ENCODE measurements at regions not wholly inside any gene's neighbourhood (a gene's known extent, or its start where the extent isn't known, plus 50 kb on each side); places are given as distances from the start of the nearest gene placed in this dataset.

GRCh38 chr12:25327321-25327720 lies 76.6 kb upstream of the KRAS start:
- H3K27me3 ChIP-seq (ENCODE audit: control insufficient read depth, insufficient read depth, low read length, poor library complexity, severe bottlenecking) = no peaks in the 10 kb centered on the region
- no peak for TF ChIP-seq CTCF (conservative IDR thresholded peaks at IDR 0.05)

GRCh38 chr12:25326326-25326725 lies 75.6 kb upstream of the KRAS start:
- Histone ChIP-seq H3K27ac (ENCODE audit: low read depth, low read length) (no peak overlapping the region), H3K36me3 (ENCODE audit: control insufficient read depth, insufficient read depth, low read length) (no peaks in the 10 kb centered on the region), H3K27me3 (ENCODE audit: control insufficient read depth, insufficient read depth, low read length, poor library complexity, severe bottlenecking) (no peaks in the 10 kb centered on the region), H3K9ac (ENCODE audit: extremely low read depth, low read length, poor library complexity, severe bottlenecking) (no peak overlapping the region), H3K4me1 (ENCODE audit: control insufficient read depth, insufficient read depth, low read length) (no peaks in the 10 kb centered on the region), H3K9me3 (ENCODE audit: control insufficient read depth, low read length) (no peaks in the 10 kb centered on the region), H3K4me3 (ENCODE audit: low read length) (no peak overlapping the region)
- 100% methylated on average over 2 of the region's 2 CpGs; no CpG with 5 or more reads in 1 of the 2 experiments for WGBS, 2 experiments (ENCODE audit: insufficient coverage in 1 of 2, insufficient read length in 1 of 2)
- H3K9me3 Mint-ChIP-seq = no peaks in the 10 kb centered on the region
- peaks cover 18% of the 10 kb centered on the region for H3K4me1 Mint-ChIP-seq
- no peak overlapping the region for H3K4me3 Mint-ChIP-seq
- H3K27me3 Mint-ChIP-seq (ENCODE audit: insufficient read depth) = no peaks in the 10 kb centered on the region
- no peak for DNase-seq
- no peak for TF ChIP-seq CTCF (conservative IDR thresholded peaks at IDR 0.05)
- H3K27ac Mint-ChIP-seq = no peak overlapping the region
- H3K36me3 Mint-ChIP-seq (ENCODE audit: low read depth) = no peaks in the 10 kb centered on the region

More at GRCh38 chr12:25327321-25327720, 76.6 kb upstream of the KRAS start:
- H3K27ac ChIP-seq (ENCODE audit: low read depth, low read length) = no peak overlapping the region
- Mint-ChIP-seq H3K36me3 (ENCODE audit: low read depth) (no peaks in the 10 kb centered on the region), H3K27ac (no peak overlapping the region), H3K27me3 (ENCODE audit: insufficient read depth) (no peaks in the 10 kb centered on the region), H3K4me1 (peaks cover 18% of the 10 kb centered on the region), H3K4me3 (no peak overlapping the region), H3K9me3 (no peaks in the 10 kb centered on the region)
- no peaks in the 10 kb centered on the region for H3K36me3 ChIP-seq (ENCODE audit: control insufficient read depth, insufficient read depth, low read length)
- WGBS, 2 experiments (ENCODE audit: insufficient coverage in 1 of 2, insufficient read length in 1 of 2) = 68 to 93% methylated on average over 2 to 4 of the region's 4 CpGs
- no peaks in the 10 kb centered on the region for H3K4me1 ChIP-seq (ENCODE audit: control insufficient read depth, insufficient read depth, low read length)
- H3K9me3 ChIP-seq (ENCODE audit: control insufficient read depth, low read length) = no peaks in the 10 kb centered on the region
- no peak overlapping the region for H3K4me3 ChIP-seq (ENCODE audit: low read length)
- DNase-seq = no peak
- H3K9ac ChIP-seq (ENCODE audit: extremely low read depth, low read length, poor library complexity, severe bottlenecking) = no peak overlapping the region

GRCh38 chr12:25324861-25325260 lies 74.1 kb upstream of the KRAS start:
- no peaks in the 10 kb centered on the region for H3K9me3 Mint-ChIP-seq
- H3K9me3 ChIP-seq (ENCODE audit: control insufficient read depth, low read length) = no peaks in the 10 kb centered on the region
- no peak overlapping the region for H3K4me3 ChIP-seq (ENCODE audit: low read length)
- no peak overlapping the region for H3K4me3 Mint-ChIP-seq
- H3K9ac ChIP-seq (ENCODE audit: extremely low read depth, low read length, poor library complexity, severe bottlenecking) = no peak overlapping the region
- no peaks in the 10 kb centered on the region for H3K27me3 Mint-ChIP-seq (ENCODE audit: insufficient read depth)
- DNase-seq = no peak
- no peak overlapping the region for H3K27ac Mint-ChIP-seq
- 97% methylated on average over 2 of the region's 2 CpGs; no CpG with 5 or more reads in 1 of the 2 experiments for WGBS, 2 experiments (ENCODE audit: insufficient coverage in 1 of 2, insufficient read length in 1 of 2)
- H3K27me3 ChIP-seq (ENCODE audit: control insufficient read depth, insufficient read depth, low read length, poor library complexity, severe bottlenecking) = no peaks in the 10 kb centered on the region
- peaks cover 26% of the 10 kb centered on the region for H3K4me1 Mint-ChIP-seq
- no peaks in the 10 kb centered on the region for H3K36me3 Mint-ChIP-seq (ENCODE audit: low read depth)
- TF ChIP-seq CTCF (conservative IDR thresholded peaks at IDR 0.05) = no peak
- no peak overlapping the region for H3K27ac ChIP-seq (ENCODE audit: low read depth, low read length)
- peaks cover 3% of the 10 kb centered on the region for H3K4me1 ChIP-seq (ENCODE audit: control insufficient read depth, insufficient read depth, low read length)
- H3K36me3 ChIP-seq (ENCODE audit: control insufficient read depth, insufficient read depth, low read length) = no peaks in the 10 kb centered on the region
